ENCODE measurements at regions not wholly inside any gene's neighbourhood (a gene's known extent, or its start where the extent isn't known, plus 50 kb on each side); places are given as distances from the start of the nearest gene placed in this dataset.

DNA sequence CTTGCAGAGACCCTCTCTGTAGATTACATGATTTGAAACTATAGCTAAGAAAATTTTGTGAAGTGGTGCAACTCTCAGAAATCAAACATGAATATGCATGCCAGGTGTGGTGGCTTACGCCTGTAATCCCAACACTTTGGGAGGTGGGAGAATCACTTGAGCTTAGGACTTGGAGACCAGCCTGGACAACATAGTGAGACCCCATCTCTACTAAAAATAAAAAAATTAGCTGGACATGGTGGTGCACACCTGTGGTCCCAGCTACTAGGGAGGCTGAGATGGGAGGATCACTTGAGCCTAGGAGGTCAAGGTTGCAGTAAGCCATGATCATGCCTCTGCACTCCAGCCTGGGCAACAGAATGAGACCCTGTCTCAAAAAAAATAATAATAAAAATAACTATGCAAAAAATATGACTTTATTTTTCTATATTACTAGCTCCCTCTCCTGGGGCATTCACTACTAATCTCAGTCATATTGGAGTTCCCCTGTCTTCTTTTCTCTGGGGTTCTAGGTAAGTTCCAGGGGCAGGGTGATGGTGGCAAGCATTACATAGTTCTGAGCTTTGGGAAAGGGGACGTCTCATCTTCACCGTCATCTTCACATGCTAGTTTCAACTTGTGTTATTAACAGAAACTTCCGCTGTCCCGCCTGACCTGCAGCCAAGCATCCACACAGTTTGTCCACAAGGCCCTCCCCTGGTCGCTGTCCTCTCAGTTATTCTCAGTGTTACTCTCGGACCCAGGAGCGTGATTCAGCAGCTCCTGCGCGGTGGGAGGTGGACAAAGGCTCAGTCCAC, 96.8 kb upstream of the MBOAT2 start:
- TF ChIP-seq PAX5 (IDR thresholded peaks at IDR 0.05; ENCODE audit: insufficient read depth, low read length, severe bottlenecking) (no peak), POLR2AphosphoS5 (IDR thresholded peaks at IDR 0.05; ENCODE audit: low read depth, low read length) (no peak), TAF1 (IDR thresholded peaks at IDR 0.05; ENCODE audit: low read depth, low read length) (no peak), SPI1 (IDR thresholded peaks at IDR 0.05; ENCODE audit: low read depth, low read length) (no peak), POLR2A (IDR thresholded peaks at IDR 0.05; ENCODE audit: low read depth, low read length) (no peak), POU2F2 (IDR thresholded peaks at IDR 0.05; ENCODE audit: low read depth, low read length) (no peak)
- DNase-seq (ENCODE audit: insufficient read length, low spot score) (no peak), FAIRE-seq (no peak)

DNA sequence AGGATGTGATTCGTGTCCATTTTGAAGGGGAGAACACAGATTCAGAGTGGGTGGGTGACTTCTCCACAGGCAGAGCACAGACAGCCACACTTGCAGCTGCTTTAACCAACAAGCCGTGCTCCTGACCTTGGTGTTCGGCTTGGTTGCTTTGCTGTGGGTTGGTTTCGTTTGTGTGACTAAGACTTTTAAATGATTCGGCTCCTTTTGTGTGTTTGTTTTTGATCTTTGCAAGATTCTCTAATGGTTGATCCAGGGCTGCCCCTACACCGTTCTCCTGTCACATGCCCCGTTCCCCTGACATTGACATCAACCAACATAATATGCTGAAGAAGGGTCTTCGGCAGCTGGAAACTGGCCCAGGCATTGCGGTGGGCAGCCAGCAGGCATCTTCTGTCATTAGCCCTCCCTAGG, 95.9 kb upstream of the MBOAT2 start:
- DNase-seq (ENCODE audit: insufficient read length, low spot score): peak; percentile 62
- peak; percentile 26 for FAIRE-seq

GRCh38 chr2:9097892-9098291, 94.4 kb upstream of the MBOAT2 start:
- DNase-seq (ENCODE audit: insufficient read length, low spot score) (no peak), FAIRE-seq (no peak)

More for the DNA sequence above, 95.9 kb upstream of the MBOAT2 start:
- TF ChIP-seq PAX5 (IDR thresholded peaks at IDR 0.05; ENCODE audit: insufficient read depth, low read length, severe bottlenecking) (no peak), POU2F2 (IDR thresholded peaks at IDR 0.05; ENCODE audit: low read depth, low read length) (0 out of 2 replicates have a peak, but pooled peaks have one; percentile 52), TAF1 (IDR thresholded peaks at IDR 0.05; ENCODE audit: low read depth, low read length) (no peak)

GRCh38 chr2:9097239-9097638, 93.8 kb upstream of the MBOAT2 start:
- no peak for FAIRE-seq
- no peak for DNase-seq (ENCODE audit: insufficient read length, low spot score)
- TF ChIP-seq TAF1 (IDR thresholded peaks at IDR 0.05; ENCODE audit: low read depth, low read length) (no peak), PAX5 (IDR thresholded peaks at IDR 0.05; ENCODE audit: insufficient read depth, low read length, severe bottlenecking) (no peak), POU2F2 (IDR thresholded peaks at IDR 0.05; ENCODE audit: low read depth, low read length) (no peak), POLR2AphosphoS5 (IDR thresholded peaks at IDR 0.05; ENCODE audit: low read depth, low read length) (no peak), POLR2A (IDR thresholded peaks at IDR 0.05; ENCODE audit: low read depth, low read length) (no peak), SPI1 (IDR thresholded peaks at IDR 0.05; ENCODE audit: low read depth, low read length) (no peak)

More at GRCh38 chr2:9097892-9098291, 94.4 kb upstream of the MBOAT2 start:
- TF ChIP-seq POLR2A (IDR thresholded peaks at IDR 0.05; ENCODE audit: low read depth, low read length) (no peak), PAX5 (IDR thresholded peaks at IDR 0.05; ENCODE audit: insufficient read depth, low read length, severe bottlenecking) (no peak), SPI1 (IDR thresholded peaks at IDR 0.05; ENCODE audit: low read depth, low read length) (no peak), TAF1 (IDR thresholded peaks at IDR 0.05; ENCODE audit: low read depth, low read length) (no peak), POLR2AphosphoS5 (IDR thresholded peaks at IDR 0.05; ENCODE audit: low read depth, low read length) (no peak), POU2F2 (IDR thresholded peaks at IDR 0.05; ENCODE audit: low read depth, low read length) (no peak)

DNA sequence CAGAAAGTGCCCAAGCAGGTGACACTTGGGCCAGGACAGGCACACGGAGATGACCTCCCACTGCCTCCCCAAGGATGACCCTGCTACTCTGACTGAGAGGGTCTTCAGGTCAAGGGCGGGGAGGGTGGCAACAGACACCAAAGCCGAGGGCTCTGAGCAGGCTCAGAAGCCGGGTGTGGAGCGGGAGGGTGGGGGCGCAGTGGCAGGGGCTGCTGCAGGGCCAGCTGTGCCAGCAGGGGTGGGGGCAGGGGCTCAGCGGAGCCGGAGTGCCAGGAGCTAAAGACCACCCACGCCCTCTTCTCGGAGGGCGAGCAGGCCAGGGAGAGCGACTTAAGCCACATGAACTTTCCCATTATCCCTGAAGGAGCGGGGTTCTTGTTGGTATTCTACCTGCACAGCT, 93.3 kb upstream of the MBOAT2 start:
- FAIRE-seq: no peak
- TF ChIP-seq SPI1 (IDR thresholded peaks at IDR 0.05; ENCODE audit: low read depth, low read length): no peak
- DNase-seq (ENCODE audit: insufficient read length, low spot score): no peak

DNA sequence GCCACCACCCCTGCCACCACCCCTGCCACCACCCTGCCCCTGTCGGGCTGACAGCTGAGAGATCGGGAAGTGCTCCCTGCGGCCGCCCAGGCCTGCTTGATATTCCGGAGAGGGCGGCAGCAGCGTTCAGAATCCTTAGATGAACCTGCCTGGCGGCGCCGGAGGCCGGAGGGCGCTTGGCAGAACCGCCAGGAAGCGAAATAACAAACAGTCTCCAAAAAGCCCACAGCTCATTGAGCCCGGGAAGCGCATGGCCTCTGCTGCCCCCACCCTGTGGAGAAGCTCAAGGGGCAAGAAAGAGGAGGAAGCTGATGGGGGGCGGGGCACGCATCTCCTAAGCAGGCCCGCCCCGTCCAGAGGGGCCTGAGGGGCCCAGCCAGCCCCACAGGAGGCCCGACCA, 92.2 kb upstream of the MBOAT2 start:
- no peak for FAIRE-seq
- no peak for DNase-seq (ENCODE audit: insufficient read length, low spot score)
- TF ChIP-seq POLR2AphosphoS5 (IDR thresholded peaks at IDR 0.05; ENCODE audit: low read depth, low read length) (no peak), PAX5 (IDR thresholded peaks at IDR 0.05; ENCODE audit: insufficient read depth, low read length, severe bottlenecking) (no peak), TAF1 (IDR thresholded peaks at IDR 0.05; ENCODE audit: low read depth, low read length) (no peak), POLR2A (IDR thresholded peaks at IDR 0.05; ENCODE audit: low read depth, low read length) (no peak), POU2F2 (IDR thresholded peaks at IDR 0.05; ENCODE audit: low read depth, low read length) (no peak), SPI1 (IDR thresholded peaks at IDR 0.05; ENCODE audit: low read depth, low read length) (no peak)

DNA sequence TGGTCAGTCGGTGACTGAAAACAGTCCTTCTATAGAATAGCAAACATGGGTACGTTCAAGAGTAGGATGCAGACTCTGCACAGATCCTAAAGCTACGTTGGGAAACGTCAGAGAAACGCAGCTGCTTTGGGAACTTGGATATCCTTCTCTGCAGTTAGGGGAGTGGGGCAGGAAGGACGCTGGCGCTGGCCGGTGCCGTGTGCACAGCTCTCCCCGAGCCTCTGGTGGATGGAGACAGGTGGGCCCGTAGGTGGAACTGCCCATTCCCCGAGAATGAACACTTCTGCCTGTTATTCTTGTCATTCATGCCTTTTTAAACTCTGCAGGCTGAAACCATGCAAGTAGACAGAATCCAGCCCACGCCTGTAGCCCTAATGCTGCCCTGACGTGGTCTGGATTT, 91.7 kb upstream of the MBOAT2 start:
- TF ChIP-seq POLR2A (IDR thresholded peaks at IDR 0.05; ENCODE audit: low read depth, low read length) (no peak), TAF1 (IDR thresholded peaks at IDR 0.05; ENCODE audit: low read depth, low read length) (no peak), PAX5 (IDR thresholded peaks at IDR 0.05; ENCODE audit: insufficient read depth, low read length, severe bottlenecking) (no peak), POU2F2 (IDR thresholded peaks at IDR 0.05; ENCODE audit: low read depth, low read length) (no peak), SPI1 (IDR thresholded peaks at IDR 0.05; ENCODE audit: low read depth, low read length) (no peak), POLR2AphosphoS5 (IDR thresholded peaks at IDR 0.05; ENCODE audit: low read depth, low read length) (no peak)
- FAIRE-seq (no peak), DNase-seq (ENCODE audit: insufficient read length, low spot score) (no peak)

GRCh38 chr2:9094117-9094516, 90.6 kb upstream of the MBOAT2 start:
- DNase-seq (ENCODE audit: insufficient read length, low spot score) (no peak), FAIRE-seq (no peak)
- TF ChIP-seq PAX5 (IDR thresholded peaks at IDR 0.05; ENCODE audit: insufficient read depth, low read length, severe bottlenecking) (no peak), POU2F2 (IDR thresholded peaks at IDR 0.05; ENCODE audit: low read depth, low read length) (no peak), SPI1 (IDR thresholded peaks at IDR 0.05; ENCODE audit: low read depth, low read length) (no peak), TAF1 (IDR thresholded peaks at IDR 0.05; ENCODE audit: low read depth, low read length) (no peak)

GRCh38 chr2:9093324-9093723, 89.8 kb upstream of the MBOAT2 start:
- FAIRE-seq: no peak
- DNase-seq (ENCODE audit: insufficient read length, low spot score): no peak

DNA sequence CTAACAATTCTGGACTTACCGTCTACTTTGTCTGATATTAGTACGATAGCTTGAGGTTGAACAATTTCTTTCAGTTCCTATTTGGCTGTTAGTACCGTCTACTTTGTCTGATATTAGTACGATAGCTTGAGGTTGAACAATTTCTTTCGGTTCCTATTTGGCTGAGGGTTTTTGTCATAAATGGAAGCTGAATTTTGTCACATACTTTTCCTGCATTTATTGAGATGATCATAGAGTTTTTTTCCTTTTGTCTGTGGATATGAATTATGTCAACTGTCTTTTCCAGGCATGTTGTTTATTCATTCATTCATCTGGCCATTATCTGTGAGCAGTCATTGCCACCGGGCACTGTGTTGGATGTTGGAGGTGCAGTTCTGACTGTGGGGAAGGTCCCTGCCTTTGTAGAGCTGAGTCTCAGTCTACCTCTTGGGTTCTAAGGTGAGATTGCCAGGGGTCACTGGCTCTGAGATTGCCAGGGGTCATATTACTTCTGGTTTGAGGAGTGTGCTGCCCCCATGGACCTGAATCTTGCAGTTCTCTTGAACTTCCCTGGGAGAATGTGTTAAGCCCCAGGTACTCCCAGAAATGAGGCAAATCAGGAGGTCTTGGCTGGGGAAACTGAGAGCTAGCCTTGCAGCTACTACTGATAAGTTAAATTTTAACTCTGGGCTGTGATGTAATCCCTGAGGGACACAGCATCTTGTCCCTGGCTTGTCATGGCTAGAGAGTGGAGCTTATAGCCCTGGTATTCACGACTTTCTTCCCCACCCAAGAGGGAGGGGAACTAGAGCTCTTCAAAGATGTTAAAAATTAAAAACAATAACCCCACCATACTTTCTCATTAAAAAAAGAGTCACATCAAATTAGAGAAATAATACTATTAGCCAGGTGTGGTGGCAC, 89.1 kb upstream of the MBOAT2 start:
- no peak for DNase-seq (ENCODE audit: insufficient read length, low spot score)
- no peak for TF ChIP-seq POLR2A (IDR thresholded peaks at IDR 0.05; ENCODE audit: low read depth, low read length)
- TF ChIP-seq POLR2AphosphoS5 (IDR thresholded peaks at IDR 0.05; ENCODE audit: low read depth, low read length): no peak
- peak; percentile 87 for TF ChIP-seq SPI1 (IDR thresholded peaks at IDR 0.05; ENCODE audit: low read depth, low read length)
- TF ChIP-seq PAX5 (IDR thresholded peaks at IDR 0.05; ENCODE audit: insufficient read depth, low read length, severe bottlenecking): peak; percentile 28
- FAIRE-seq: peak; percentile 92

More at GRCh38 chr2:9093324-9093723, 89.8 kb upstream of the MBOAT2 start:
- TF ChIP-seq TAF1 (IDR thresholded peaks at IDR 0.05; ENCODE audit: low read depth, low read length): no peak
